ENCODE measurements at regions not wholly inside any gene's neighbourhood (a gene's known extent, or its start where the extent isn't known, plus 50 kb on each side); places are given as distances from the start of the nearest gene placed in this dataset.

DNA sequence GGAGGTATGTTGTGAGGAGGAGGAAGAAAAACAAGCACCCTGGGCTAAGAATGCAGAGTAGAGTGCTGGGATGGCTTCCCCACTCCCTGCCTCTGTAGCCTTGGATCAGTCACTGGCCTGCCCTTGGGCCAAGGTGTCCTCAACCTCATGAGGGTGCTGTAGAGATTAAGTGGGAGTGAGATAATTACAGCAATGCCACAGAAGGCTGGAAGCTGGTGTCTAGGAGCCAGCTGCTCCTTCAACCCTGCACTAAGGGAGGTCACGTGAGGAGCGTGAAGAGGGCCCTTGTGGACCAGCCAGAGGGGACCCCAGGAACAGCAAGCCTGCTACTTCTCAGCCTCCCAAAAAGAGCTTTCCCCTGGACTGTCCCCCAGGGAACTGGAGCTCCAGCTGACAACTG is 95.2 kb downstream of the TTC32 start:
- TF ChIP-seq, protein P1, sequence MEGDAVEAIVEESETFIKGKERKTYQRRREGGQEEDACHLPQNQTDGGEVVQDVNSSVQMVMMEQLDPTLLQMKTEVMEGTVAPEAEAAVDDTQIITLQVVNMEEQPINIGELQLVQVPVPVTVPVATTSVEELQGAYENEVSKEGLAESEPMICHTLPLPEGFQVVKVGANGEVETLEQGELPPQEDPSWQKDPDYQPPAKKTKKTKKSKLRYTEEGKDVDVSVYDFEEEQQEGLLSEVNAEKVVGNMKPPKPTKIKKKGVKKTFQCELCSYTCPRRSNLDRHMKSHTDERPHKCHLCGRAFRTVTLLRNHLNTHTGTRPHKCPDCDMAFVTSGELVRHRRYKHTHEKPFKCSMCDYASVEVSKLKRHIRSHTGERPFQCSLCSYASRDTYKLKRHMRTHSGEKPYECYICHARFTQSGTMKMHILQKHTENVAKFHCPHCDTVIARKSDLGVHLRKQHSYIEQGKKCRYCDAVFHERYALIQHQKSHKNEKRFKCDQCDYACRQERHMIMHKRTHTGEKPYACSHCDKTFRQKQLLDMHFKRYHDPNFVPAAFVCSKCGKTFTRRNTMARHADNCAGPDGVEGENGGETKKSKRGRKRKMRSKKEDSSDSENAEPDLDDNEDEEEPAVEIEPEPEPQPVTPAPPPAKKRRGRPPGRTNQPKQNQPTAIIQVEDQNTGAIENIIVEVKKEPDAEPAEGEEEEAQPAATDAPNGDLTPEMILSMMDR (conservative IDR thresholded peaks at IDR 0.05; ENCODE audit: low read depth, low read length), result no peak
- TF ChIP-seq EZH2phosphoT487 (IDR thresholded peaks at IDR 0.05; ENCODE audit: borderline replicate concordance, low read length), result no peak

All from PC-3 (cell line).